ENCODE measurements at regions not wholly inside any gene's neighbourhood (a gene's known extent, or its start where the extent isn't known, plus 50 kb on each side); places are given as distances from the start of the nearest gene placed in this dataset.
"Not testable (repeated sequence)": the region's sequence is repeated elsewhere in the genome, so short reads cannot be mapped to it uniquely, and the experiment has no call there.

GRCh38 chr21:10348150-10348549 lies 173.2 kb upstream of the TPTE start:
- TF ChIP-seq CTCF, POLR2A (IDR thresholded peaks at IDR 0.05): not testable (repeated sequence)

All from Peyer's patch (tissue), 4 donors.